GM12874 (cell line): ENCODE measurements at regions not wholly inside any gene's neighbourhood (a gene's known extent, or its start where the extent isn't known, plus 50 kb on each side); places are given as distances from the start of the nearest gene placed in this dataset.

Source experiments
- TF ChIP-seq, protein P1 (sequence below): IDR thresholded peaks from 2 replicates; pipeline ENCODE4 v1.5.1; 2011; ENCODE audit warnings: low read depth, mild to moderate bottlenecking, control low read depth, low read length, moderate library complexity; ENCODE audit not compliant: insufficient read depth

DNA sequence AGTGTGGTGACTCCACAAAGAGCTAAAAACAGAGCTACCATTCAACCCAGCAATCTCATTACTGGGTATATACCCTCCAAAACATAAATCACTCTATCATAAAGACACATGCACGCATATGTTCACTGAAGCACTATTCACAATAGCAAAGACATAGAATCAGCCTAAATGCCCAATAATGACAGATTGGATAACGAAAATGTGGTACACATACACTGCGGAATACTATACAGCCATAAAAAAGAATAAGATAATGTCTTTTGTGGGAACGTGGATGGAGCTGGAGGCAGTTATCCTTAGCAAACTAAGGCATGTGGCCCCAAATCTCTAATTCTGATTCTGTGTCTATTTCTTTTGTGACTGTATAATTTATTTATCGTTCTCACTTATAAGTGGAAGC is 89.0 kb upstream of the PRNP start:
- TF ChIP-seq, protein P1, sequence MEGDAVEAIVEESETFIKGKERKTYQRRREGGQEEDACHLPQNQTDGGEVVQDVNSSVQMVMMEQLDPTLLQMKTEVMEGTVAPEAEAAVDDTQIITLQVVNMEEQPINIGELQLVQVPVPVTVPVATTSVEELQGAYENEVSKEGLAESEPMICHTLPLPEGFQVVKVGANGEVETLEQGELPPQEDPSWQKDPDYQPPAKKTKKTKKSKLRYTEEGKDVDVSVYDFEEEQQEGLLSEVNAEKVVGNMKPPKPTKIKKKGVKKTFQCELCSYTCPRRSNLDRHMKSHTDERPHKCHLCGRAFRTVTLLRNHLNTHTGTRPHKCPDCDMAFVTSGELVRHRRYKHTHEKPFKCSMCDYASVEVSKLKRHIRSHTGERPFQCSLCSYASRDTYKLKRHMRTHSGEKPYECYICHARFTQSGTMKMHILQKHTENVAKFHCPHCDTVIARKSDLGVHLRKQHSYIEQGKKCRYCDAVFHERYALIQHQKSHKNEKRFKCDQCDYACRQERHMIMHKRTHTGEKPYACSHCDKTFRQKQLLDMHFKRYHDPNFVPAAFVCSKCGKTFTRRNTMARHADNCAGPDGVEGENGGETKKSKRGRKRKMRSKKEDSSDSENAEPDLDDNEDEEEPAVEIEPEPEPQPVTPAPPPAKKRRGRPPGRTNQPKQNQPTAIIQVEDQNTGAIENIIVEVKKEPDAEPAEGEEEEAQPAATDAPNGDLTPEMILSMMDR, result no peak

DNA sequence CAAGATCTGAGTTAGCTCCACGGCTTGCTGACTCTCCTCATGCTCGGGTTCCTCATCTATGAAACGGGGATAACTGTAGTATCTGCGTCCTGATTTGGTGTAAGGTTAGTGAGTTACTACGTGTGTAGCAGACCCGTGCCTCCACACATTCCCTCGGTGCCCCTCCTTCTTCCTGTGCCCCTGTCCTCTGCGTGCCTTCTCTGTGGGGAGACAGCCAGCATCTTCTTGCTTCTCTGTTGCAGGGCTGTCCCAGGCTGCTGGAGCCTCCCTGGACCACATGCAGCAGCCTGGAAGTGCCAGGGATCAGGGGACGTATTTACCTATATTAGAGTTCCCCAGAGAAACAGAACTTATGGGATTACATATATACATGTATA is 93.1 kb upstream of the PRNP start:
- TF ChIP-seq, protein P1, result no peak

DNA sequence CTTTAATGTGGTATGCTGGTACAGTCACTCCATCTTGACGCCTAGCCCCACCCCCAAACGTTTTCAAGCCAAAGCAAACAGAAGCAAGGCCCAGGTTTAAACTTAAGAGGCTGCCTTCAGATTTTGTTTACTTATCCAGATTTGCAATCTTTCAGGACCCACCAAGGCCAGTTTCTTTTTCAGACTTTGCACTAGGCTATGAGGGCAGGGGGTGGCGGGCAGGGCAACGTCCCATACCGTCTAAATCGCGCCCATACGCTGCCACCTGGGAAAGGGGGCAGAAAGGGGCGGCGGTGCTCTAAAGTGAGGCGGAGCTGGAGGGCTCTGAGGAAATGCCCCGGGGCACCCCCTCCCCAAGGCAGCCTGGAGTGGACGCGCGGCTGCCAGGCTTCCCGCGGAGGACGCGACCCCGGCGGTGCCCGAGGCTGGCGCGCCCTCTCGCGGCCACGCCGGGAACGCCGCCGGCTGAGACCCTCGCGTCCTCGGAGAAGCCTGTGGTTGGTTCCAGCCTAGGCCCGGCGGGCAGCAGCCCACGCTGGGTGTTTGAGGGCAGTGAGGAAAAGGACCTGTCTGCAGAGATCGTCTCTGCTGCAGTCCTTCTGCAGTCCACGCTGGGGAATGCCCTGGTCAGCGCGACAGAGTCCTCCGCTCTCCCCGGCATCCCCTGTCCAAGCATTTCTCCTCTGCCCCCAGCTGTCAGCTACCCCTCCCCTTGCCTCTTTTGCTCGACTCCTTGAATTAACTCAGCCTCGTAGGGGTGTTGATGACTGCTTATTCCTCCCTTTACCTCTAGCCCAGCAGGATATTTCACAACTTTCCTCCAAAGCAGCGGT is 93.7 kb upstream of the PRNP start:
- TF ChIP-seq, protein P1, result peak; percentile 95

DNA sequence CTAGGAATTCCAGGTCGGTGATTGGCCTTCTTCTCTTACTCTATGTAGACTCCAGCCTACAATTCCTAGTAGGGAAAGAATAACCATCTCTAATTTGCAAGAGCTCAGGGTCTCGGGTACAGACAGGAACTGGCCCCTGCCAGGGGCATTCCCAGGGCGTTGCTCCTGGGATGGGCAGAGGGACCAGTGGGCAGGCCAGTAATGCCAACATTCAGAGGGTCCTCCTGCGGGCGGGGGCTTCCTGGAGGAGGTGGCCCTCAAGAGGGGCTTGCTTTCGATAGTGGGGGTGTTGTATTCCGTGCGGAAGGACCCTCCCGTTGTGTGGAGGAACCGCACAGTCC is 94.3 kb upstream of the PRNP start:
- TF ChIP-seq, protein P1, result no peak

DNA sequence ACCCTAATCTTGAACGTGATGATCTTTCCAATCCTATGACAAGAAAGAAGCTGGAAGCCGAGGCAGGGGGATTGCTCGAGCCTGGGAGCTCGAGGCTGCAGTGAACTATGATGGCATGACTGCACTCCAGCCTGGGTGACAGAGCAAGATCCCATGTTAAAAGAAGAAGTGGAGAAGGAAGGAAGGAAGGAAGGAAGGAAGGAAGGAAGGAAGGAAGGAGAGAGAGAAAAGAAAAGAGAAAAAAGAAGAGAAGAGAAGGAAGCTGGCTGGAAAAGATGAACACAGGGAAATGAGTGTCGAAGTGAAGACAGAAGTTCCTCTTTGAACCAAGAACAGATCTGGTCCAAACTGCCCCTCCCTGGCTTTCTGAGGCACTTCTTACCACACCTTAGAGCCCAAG is 100.5 kb upstream of the PRNP start:
- TF ChIP-seq, protein P1, result no peak

DNA sequence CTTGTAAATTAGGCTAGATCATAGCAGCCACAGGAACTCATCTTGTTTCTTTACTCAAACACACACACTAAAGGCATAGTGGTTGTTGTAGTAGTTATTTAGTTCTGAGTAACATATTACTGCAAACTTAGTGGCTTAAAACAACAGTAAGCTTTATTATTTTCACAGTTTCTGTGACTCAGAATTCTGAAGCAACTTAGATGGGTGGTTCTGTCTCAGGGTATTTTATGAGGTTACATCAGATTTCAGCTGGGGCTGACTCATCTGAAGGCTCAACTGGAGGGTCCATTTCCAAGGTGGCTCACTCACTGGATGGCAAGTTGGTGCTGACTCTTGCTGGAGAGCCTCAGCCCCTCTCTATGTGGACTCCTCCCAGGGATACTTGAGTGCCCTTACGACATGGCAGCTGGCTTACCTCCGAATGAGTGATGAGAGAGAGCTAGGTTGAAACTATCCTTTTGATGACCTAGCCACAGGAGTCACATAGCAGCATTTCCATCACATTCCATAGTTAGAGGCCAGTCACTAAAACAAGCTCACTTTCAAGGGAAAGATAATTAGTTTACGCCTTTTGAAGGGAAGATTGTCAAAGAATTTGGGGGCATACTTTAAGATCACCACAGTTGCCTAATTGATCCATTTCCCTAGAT is 101.0 kb upstream of the PRNP start:
- TF ChIP-seq, protein P1, result no peak

DNA sequence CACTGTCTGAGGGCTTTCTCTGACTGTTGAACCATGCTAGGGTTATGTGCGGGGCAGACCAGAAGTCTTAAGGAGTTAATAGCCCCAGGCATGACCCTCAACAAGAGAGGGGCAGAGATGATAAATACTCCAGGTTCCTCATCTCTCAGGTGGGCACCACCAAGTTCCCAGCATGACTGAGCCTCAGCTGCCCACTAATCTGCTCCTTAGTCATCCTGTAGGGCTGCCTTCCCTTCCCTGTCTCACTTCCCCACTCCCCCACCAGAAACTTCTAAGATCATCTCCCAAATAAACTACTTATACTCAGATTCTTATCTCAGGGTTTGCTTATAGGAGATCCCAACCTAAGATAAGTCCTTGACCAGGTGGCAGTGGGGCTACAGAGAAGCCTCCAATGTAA is 101.7 kb upstream of the PRNP start:
- TF ChIP-seq, protein P1, result no peak
